GM12891 (cell line): ENCODE measurements at regions not wholly inside any gene's neighbourhood (a gene's known extent, or its start where the extent isn't known, plus 50 kb on each side); places are given as distances from the start of the nearest gene placed in this dataset.

Source experiments
- POLR2A ChIP-seq: IDR thresholded peaks from 2 replicates; pipeline ENCODE4 v1.6.1; 2011; ENCODE audit warnings: low read depth, low read length, control low read depth
- POLR2AphosphoS5 ChIP-seq: IDR thresholded peaks from 2 replicates; pipeline ENCODE4 v1.6.1; 2011; ENCODE audit warnings: low read depth, low read length, control low read depth

GRCh38 chr5:93924628-93925027, 183.2 kb upstream of the POU5F2 start:
- TF ChIP-seq POLR2A (no peak), POLR2AphosphoS5 (no peak)
